ENCODE measurements at regions not wholly inside any gene's neighbourhood (a gene's known extent, or its start where the extent isn't known, plus 50 kb on each side); places are given as distances from the start of the nearest gene placed in this dataset.
A peak's percentile ranks its signal among the peaks of the same experiment; 100 is the strongest.

- no peak overlapping the region for H2AFZ ChIP-seq (ENCODE audit: control insufficient read depth, low read depth, low read length)
These were observed 488.1 kb downstream of the COG6 start for GRCh38 chr13:40143559-40143958.

DNA sequence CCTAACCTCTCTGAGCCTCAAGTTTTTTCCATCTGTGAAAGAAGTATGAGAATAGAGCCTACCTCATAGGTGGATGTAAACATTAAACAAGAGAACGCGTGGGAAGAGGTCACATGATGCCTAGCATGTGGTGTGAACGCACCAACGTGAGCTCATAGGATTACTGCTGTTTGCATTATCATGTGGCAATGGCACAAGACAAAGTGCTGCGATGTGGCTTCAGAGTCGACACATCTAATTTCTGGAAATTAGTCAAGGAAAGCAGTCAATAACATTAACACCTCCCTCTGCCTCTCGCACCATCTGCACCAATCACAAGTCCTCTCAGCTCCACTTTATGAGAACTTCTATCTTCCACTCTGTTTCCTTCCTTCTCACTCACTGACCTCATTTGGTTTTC lies 489.7 kb downstream of the COG6 start:
- RAD21 ChIA-PET (ENCODE audit: unreplicated experiment) = no interaction called here
- no peak for ATAC-seq
- TF ChIP-seq, protein P1, sequence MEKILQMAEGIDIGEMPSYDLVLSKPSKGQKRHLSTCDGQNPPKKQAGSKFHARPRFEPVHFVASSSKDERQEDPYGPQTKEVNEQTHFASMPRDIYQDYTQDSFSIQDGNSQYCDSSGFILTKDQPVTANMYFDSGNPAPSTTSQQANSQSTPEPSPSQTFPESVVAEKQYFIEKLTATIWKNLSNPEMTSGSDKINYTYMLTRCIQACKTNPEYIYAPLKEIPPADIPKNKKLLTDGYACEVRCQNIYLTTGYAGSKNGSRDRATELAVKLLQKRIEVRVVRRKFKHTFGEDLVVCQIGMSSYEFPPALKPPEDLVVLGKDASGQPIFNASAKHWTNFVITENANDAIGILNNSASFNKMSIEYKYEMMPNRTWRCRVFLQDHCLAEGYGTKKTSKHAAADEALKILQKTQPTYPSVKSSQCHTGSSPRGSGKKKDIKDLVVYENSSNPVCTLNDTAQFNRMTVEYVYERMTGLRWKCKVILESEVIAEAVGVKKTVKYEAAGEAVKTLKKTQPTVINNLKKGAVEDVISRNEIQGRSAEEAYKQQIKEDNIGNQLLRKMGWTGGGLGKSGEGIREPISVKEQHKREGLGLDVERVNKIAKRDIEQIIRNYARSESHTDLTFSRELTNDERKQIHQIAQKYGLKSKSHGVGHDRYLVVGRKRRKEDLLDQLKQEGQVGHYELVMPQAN (conservative IDR thresholded peaks at IDR 0.05) = no peak
- peak; percentile 56; the same call in 1 of the 2 replicates for TF ChIP-seq RAD51 (IDR thresholded peaks at IDR 0.05)
- 0 out of 4 replicates have a peak, but pooled peaks of 1 of the 2 experiments have one; percentile 30 for TF ChIP-seq BHLHE40 (IDR thresholded peaks at IDR 0.05; ENCODE audit: borderline replicate concordance in 1 of 2, low read depth in 2 of 2, low read length in 1 of 2)
- peak; percentile 37 for TF ChIP-seq USF1 (IDR thresholded peaks at IDR 0.05; ENCODE audit: borderline replicate concordance, extremely low read length, insufficient read depth, low read depth, low read length)
- no peak for TF ChIP-seq ZZZ3 (IDR thresholded peaks at IDR 0.05; ENCODE audit: control insufficient read depth, insufficient read length, low read depth)
- intact Hi-C loops (cut with micrococcal nuclease; ENCODE audit: unreplicated experiment) = no loop called here
- H3K27me3 ChIP-seq (replicated peaks in 1 of 2; ENCODE audit: control insufficient read depth in 2 of 2, insufficient read depth in 2 of 2, low read length in 1 of 2) = peaks cover 0 to 3% of the 10 kb centered on the region in 2 experiments; a peak in 2 of 4 replicates
- DNase-seq (ENCODE audit: low read depth, low spot score) = no peak
- H4K20me1 ChIP-seq (ENCODE audit: control insufficient read depth, insufficient read depth) = no peaks in the 10 kb centered on the region
- POLR2A ChIA-PET = no interaction called here
- no peak overlapping the region for H3K27ac ChIP-seq (ENCODE audit: control insufficient read depth, insufficient read depth)
- no peaks in the 10 kb centered on the region for H3K36me3 ChIP-seq (ENCODE audit: control insufficient read depth in 2 of 2, insufficient read depth in 2 of 2, low read length in 1 of 2)
- no peaks in the 10 kb centered on the region for H3K79me2 ChIP-seq (ENCODE audit: control insufficient read depth, insufficient read depth, low read length)
- 63% methylated on average over 7 of the region's 7 CpGs for WGBS (ENCODE audit: insufficient coverage, insufficient replicate concordance, low lambda C conversion rate, missing lambda C conversion rate)
- H3K9ac ChIP-seq (ENCODE audit: control insufficient read depth, insufficient read depth, low read length) = no peak overlapping the region
- no peak overlapping the region for H3K4me3 ChIP-seq
- BruUV-seq (replicated peaks) = no TSS peak
- no peak overlapping the region for H3K4me2 ChIP-seq (ENCODE audit: control insufficient read depth, insufficient read depth)
- SMC1A ChIA-PET (ENCODE audit: uncharacterized antibody, unreplicated experiment) = interaction anchor here (1.3 kb wide), 1 partner anchor 15 kb away, joined by 4 read pairs; no protein-coding TSS in a partner anchor
- in situ Hi-C loops (cut with MboI) = no loop called here
- H2AFZ ChIP-seq (ENCODE audit: control insufficient read depth, low read depth, low read length) = no peak overlapping the region
- no peak for FAIRE-seq
- H3K4me1 ChIP-seq (ENCODE audit: control insufficient read depth, insufficient read depth, low read length) = no peaks in the 10 kb centered on the region
- CTCF ChIA-PET = interaction anchor here (1.6 kb wide), 1 partner anchor 202 kb away, joined by 5 read pairs; no protein-coding TSS in a partner anchor
- no peaks in the 10 kb centered on the region for H3K9me3 ChIP-seq (replicated peaks; ENCODE audit: control insufficient read depth, insufficient read depth, low read length)

More at GRCh38 chr13:40143559-40143958, 488.1 kb downstream of the COG6 start:
- ChIA-PET CTCF (interaction anchor here (0.6 to 1.6 kb wide), 3 partner anchors 59 to 200 kb away, joined by 3 to 5 read pairs (median 3); no protein-coding TSS in a partner anchor), POLR2A (no interaction called here), SMC1A (ENCODE audit: uncharacterized antibody, unreplicated experiment) (no interaction called here), RAD21 (ENCODE audit: unreplicated experiment) (no interaction called here)
- no TSS peak for BruUV-seq (replicated peaks)
- Histone ChIP-seq H3K9me3 (replicated peaks; ENCODE audit: control insufficient read depth, insufficient read depth, low read length) (no peaks in the 10 kb centered on the region), H3K4me3 (no peak overlapping the region), H3K4me1 (ENCODE audit: control insufficient read depth, insufficient read depth, low read length) (no peaks in the 10 kb centered on the region), H3K9ac (ENCODE audit: control insufficient read depth, insufficient read depth, low read length) (no peak overlapping the region), H3K27ac (ENCODE audit: control insufficient read depth, insufficient read depth) (no peak overlapping the region), H3K36me3 (ENCODE audit: control insufficient read depth in 2 of 2, insufficient read depth in 2 of 2, low read length in 1 of 2) (no peaks in the 10 kb centered on the region), H3K27me3 (replicated peaks in 1 of 2; ENCODE audit: control insufficient read depth in 2 of 2, insufficient read depth in 2 of 2, low read length in 1 of 2) (peaks cover 0 to 3% of the 10 kb centered on the region in 2 experiments; a peak in 2 of 4 replicates), H3K79me2 (ENCODE audit: control insufficient read depth, insufficient read depth, low read length) (no peaks in the 10 kb centered on the region), H4K20me1 (ENCODE audit: control insufficient read depth, insufficient read depth) (no peaks in the 10 kb centered on the region), H3K4me2 (ENCODE audit: control insufficient read depth, insufficient read depth) (no peak overlapping the region)
- 45% methylated on average over 6 of the region's 6 CpGs for WGBS (ENCODE audit: insufficient coverage, insufficient replicate concordance, low lambda C conversion rate, missing lambda C conversion rate)
- DNase-seq (ENCODE audit: low read depth, low spot score) = no peak
- intact Hi-C loops (cut with micrococcal nuclease; ENCODE audit: unreplicated experiment) (no loop called here), in situ Hi-C loops (cut with MboI) (no loop called here)
- ATAC-seq = no peak
- FAIRE-seq = no peak
- TF ChIP-seq NR2C2 (IDR thresholded peaks at IDR 0.05; ENCODE audit: borderline replicate concordance, control insufficient read depth, insufficient read length, low read depth) = no peak
